ENCODE measurements at regions not wholly inside any gene's neighbourhood (a gene's known extent, or its start where the extent isn't known, plus 50 kb on each side); places are given as distances from the start of the nearest gene placed in this dataset.

GRCh38 chr14:53896726-53897125 lies 59.9 kb downstream of the BMP4 start:
- DNase-seq (ENCODE audit: extremely low read depth in 1 of 11, low read depth in 9 of 11, low spot score in 4 of 11), result no peak

GRCh38 chr14:53894456-53894855 lies 62.2 kb downstream of the BMP4 start:
- DNase-seq (ENCODE audit: extremely low read depth in 1 of 11, low read depth in 9 of 11, low spot score in 4 of 11), result no peak

GRCh38 chr14:53893374-53893773 lies 63.3 kb downstream of the BMP4 start:
- DNase-seq (ENCODE audit: extremely low read depth in 1 of 11, low read depth in 9 of 11, low spot score in 4 of 11), result no peak

GRCh38 chr14:53890611-53891101 lies 66.0 kb downstream of the BMP4 start:
- no peak for DNase-seq (ENCODE audit: extremely low read depth in 1 of 11, low read depth in 9 of 11, low spot score in 4 of 11)

GRCh38 chr14:53888535-53889386 lies 67.9 kb downstream of the BMP4 start:
- DNase-seq (ENCODE audit: extremely low read depth in 1 of 11, low read depth in 9 of 11, low spot score in 4 of 11), result no peak

GRCh38 chr14:53885136-53885640 lies 71.4 kb downstream of the BMP4 start:
- DNase-seq (ENCODE audit: extremely low read depth in 1 of 11, low read depth in 9 of 11, low spot score in 4 of 11), result no peak

- no peak for DNase-seq (ENCODE audit: extremely low read depth in 1 of 11, low read depth in 9 of 11, low spot score in 4 of 11)
These were observed 72.0 kb downstream of the BMP4 start for GRCh38 chr14:53884601-53885000.

GRCh38 chr14:53883739-53884138 lies 72.9 kb downstream of the BMP4 start:
- DNase-seq (ENCODE audit: extremely low read depth in 1 of 11, low read depth in 9 of 11, low spot score in 4 of 11), result no peak

- DNase-seq (ENCODE audit: extremely low read depth in 1 of 11, low read depth in 9 of 11, low spot score in 4 of 11), result no peak
These were observed 73.9 kb downstream of the BMP4 start for GRCh38 chr14:53882684-53883083.

GRCh38 chr14:53881921-53882320 lies 74.7 kb downstream of the BMP4 start:
- DNase-seq (ENCODE audit: extremely low read depth in 1 of 11, low read depth in 9 of 11, low spot score in 4 of 11), result no peak

GRCh38 chr14:53881161-53881871 lies 75.3 kb downstream of the BMP4 start:
- peak in 1 of 11 donors; percentile 56 for DNase-seq (ENCODE audit: extremely low read depth in 1 of 11, low read depth in 9 of 11, low spot score in 4 of 11)

GRCh38 chr14:53880761-53881160 lies 75.9 kb downstream of the BMP4 start:
- no peak for DNase-seq (ENCODE audit: extremely low read depth in 1 of 11, low read depth in 9 of 11, low spot score in 4 of 11)

GRCh38 chr14:53879747-53880146 lies 76.9 kb downstream of the BMP4 start:
- DNase-seq (ENCODE audit: extremely low read depth in 1 of 11, low read depth in 9 of 11, low spot score in 4 of 11), result no peak

GRCh38 chr14:53879022-53879686 lies 77.5 kb downstream of the BMP4 start:
- DNase-seq (ENCODE audit: extremely low read depth in 1 of 11, low read depth in 9 of 11, low spot score in 4 of 11), result no peak

GRCh38 chr14:53875324-53875897 lies 81.2 kb downstream of the BMP4 start:
- no peak for DNase-seq (ENCODE audit: extremely low read depth in 1 of 11, low read depth in 9 of 11, low spot score in 4 of 11)

- DNase-seq (ENCODE audit: extremely low read depth in 1 of 11, low read depth in 9 of 11, low spot score in 4 of 11), result no peak
These were observed 81.9 kb downstream of the BMP4 start for GRCh38 chr14:53874704-53875103.

- DNase-seq (ENCODE audit: extremely low read depth in 1 of 11, low read depth in 9 of 11, low spot score in 4 of 11), result no peak
These were observed 83.9 kb downstream of the BMP4 start for GRCh38 chr14:53872681-53873089.

- peak in 1 of 11 donors; percentile 45 for DNase-seq (ENCODE audit: extremely low read depth in 1 of 11, low read depth in 9 of 11, low spot score in 4 of 11)
These were observed 84.7 kb downstream of the BMP4 start for GRCh38 chr14:53871951-53872350.

GRCh38 chr14:53871011-53871410 lies 85.6 kb downstream of the BMP4 start:
- DNase-seq (ENCODE audit: extremely low read depth in 1 of 11, low read depth in 9 of 11, low spot score in 4 of 11), result no peak
